Central memory CD4-positive, alpha-beta T cell (primary cell): ENCODE measurements at regions not wholly inside any gene's neighbourhood (a gene's known extent, or its start where the extent isn't known, plus 50 kb on each side); places are given as distances from the start of the nearest gene placed in this dataset.
"Not testable (repeated sequence)": the region's sequence is repeated elsewhere in the genome, so short reads cannot be mapped to it uniquely, and the experiment has no call there.

Experiments used
- DNase-seq: peaks from one replicate; pipeline ENCODE4 v3.0.0; 2022

- no peak for DNase-seq
Observed at GRCh38 chr6:99668036-99668705, 61.5 kb downstream of the PRDM13 start.

GRCh38 chr6:99689916-99690685 is 83.5 kb downstream of the PRDM13 start:
- DNase-seq: no peak

GRCh38 chr6:99702287-99702686 is 95.7 kb downstream of the PRDM13 start:
- DNase-seq: not testable (repeated sequence)

GRCh38 chr6:99709062-99709461 is 102.4 kb downstream of the PRDM13 start:
- no peak for DNase-seq

- DNase-seq: no peak
Observed at GRCh38 chr6:99711302-99711701, 104.7 kb downstream of the PRDM13 start.

- DNase-seq: no peak
Observed at GRCh38 chr6:99711925-99712324, 105.3 kb downstream of the PRDM13 start.

GRCh38 chr6:99712519-99712918 is 105.9 kb downstream of the PRDM13 start:
- DNase-seq: no peak

- DNase-seq: not testable (repeated sequence)
Observed at GRCh38 chr6:99722043-99722442, 115.4 kb downstream of the PRDM13 start.

GRCh38 chr6:99730237-99730636 is 123.6 kb downstream of the PRDM13 start:
- not testable (repeated sequence) for DNase-seq

GRCh38 chr6:99736302-99736701 is 129.7 kb downstream of the PRDM13 start:
- DNase-seq: no peak

GRCh38 chr6:99739526-99739925 is 132.9 kb downstream of the PRDM13 start:
- no peak for DNase-seq

- no peak for DNase-seq
Observed at GRCh38 chr6:99741092-99741491, 134.5 kb downstream of the PRDM13 start.

GRCh38 chr6:99743647-99744046 is 137.0 kb downstream of the PRDM13 start:
- no peak for DNase-seq

GRCh38 chr6:99745651-99746050 is 139.0 kb downstream of the PRDM13 start:
- DNase-seq: no peak

- DNase-seq: peak; percentile 51
Observed at GRCh38 chr6:99746261-99746895, 139.7 kb downstream of the PRDM13 start.

GRCh38 chr6:99761711-99762110 is 155.1 kb downstream of the PRDM13 start:
- DNase-seq: no peak

- no peak for DNase-seq
Observed at GRCh38 chr6:99768166-99768565, 161.5 kb downstream of the PRDM13 start.

GRCh38 chr6:99779631-99780555 is 173.3 kb downstream of the PRDM13 start:
- DNase-seq: no peak

- no peak for DNase-seq
Observed at GRCh38 chr6:99780556-99780885, 173.9 kb downstream of the PRDM13 start.

GRCh38 chr6:99789767-99790166 is 183.1 kb downstream of the PRDM13 start:
- no peak for DNase-seq

GRCh38 chr6:99790679-99791078 is 184.0 kb downstream of the PRDM13 start:
- no peak for DNase-seq

GRCh38 chr6:99801805-99802204 is 192.2 kb downstream of the MCHR2 start:
- no peak for DNase-seq
